HG02623 (cell line): ENCODE measurements at regions not wholly inside any gene's neighbourhood (a gene's known extent, or its start where the extent isn't known, plus 50 kb on each side); places are given as distances from the start of the nearest gene placed in this dataset.
"Not testable (repeated sequence)": the region's sequence is repeated elsewhere in the genome, so short reads cannot be mapped to it uniquely, and the experiment has no call there.

Experiments used
- ATAC-seq: cut with Tn5 transposase; IDR thresholded peaks from one replicate; pipeline ENCODE4 v1.9.1; 2021; ENCODE audit warnings: moderate library complexity; ENCODE audit not compliant: unreplicated experiment

DNA sequence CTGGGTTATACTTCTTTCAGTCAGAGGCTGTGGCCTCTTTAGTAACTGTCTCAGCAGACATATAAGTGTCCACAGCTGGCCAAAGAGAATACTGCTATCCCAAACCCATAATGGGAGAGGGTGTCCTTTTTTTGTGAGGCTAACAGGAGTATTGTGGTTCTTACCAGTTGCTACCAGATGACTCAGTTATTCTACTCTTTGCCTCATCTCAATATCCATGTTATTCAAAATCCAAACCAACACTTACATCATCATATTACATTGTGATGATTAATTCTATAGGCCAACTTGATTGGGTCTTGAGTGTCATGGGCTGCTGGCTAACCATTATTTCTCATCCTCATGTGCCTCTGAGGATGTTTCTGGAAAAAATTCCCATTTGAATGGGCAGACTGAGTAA lies 120.9 kb downstream of the TMEM168 start:
- no peak for ATAC-seq

DNA sequence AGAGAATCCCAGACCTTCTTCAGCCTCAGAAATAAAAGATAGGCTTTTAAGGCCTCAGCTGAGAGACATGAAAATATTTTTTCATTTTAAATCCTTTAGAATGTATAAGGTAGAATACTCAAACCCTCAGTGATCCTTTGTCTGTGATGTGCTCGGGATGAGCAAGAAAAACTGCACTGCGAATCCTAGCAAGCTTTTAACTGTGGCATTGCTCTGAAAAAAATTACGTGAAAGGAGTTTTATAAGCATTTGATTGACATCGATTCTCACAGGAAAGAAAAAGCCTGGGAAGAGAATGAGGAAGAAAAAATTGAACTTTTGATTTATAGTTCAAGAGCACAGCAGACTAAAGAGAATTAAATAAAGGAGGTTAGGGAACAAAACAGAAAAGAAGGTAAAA lies 120.0 kb downstream of the TMEM168 start:
- no peak for ATAC-seq

DNA sequence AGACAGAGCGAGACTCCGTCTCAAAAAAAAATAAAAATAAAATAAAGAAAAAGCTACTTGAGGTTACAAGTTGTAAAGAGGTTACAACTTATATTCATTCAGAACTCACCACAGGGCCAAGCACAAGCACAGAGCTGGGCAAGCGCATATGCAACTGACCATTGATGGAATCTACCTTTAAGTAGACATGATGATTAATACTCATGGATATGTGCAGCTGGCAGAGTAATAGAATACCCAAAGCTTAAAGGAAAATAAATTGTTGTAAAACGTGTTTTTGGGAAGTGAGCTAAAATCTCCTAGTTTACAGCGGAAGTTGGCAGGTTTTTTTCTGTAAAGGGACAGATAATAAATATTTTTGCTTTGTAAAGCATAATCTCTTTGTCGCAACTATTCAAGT lies 111.6 kb downstream of the TMEM168 start:
- no peak for ATAC-seq

- not testable (repeated sequence) for ATAC-seq
Observed at GRCh38 chr7:112689466-112690177, 100.6 kb downstream of the TMEM168 start.

GRCh38 chr7:112692333-112692732 lies 97.9 kb downstream of the TMEM168 start:
- no peak for ATAC-seq

- not testable (repeated sequence) for ATAC-seq
Observed at GRCh38 chr7:112697211-112697610, 93.0 kb downstream of the TMEM168 start.

DNA sequence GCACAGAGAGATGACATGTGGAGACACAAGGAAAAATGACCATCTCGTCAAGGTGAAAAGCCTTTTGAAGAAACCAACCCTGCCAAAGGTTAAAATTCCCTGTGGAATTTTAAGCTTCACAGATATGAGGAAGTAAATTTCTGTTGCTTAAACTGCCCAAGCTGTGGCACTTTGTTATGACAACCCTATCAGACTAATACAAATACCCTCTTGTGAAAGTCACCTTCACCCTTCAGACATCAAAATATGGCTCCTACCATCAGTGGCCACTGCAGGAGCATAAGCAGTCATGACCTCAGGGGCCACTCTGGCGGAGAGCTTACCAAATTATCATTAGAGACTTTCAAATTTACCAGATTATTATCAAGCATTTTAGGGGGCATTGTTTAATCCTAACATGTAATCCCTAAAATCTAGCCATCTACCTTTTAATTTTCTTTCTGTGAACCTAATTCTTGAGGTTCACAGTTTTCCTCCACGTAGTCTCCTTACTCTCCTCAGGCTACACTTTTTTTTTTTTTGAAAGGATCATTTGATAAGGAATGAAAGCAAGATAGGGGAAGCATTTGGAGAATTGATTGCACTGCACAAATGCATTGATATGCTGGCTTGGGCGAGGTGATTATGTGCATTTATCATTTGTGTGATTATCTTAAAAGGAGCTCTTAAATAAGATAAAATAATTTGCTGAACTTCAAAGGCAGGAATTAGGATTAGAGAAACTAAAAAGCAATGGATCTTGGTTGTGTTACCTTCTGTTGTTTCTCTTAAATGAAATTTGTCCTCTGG lies 90.3 kb downstream of the TMEM168 start:
- ATAC-seq, result no peak

DNA sequence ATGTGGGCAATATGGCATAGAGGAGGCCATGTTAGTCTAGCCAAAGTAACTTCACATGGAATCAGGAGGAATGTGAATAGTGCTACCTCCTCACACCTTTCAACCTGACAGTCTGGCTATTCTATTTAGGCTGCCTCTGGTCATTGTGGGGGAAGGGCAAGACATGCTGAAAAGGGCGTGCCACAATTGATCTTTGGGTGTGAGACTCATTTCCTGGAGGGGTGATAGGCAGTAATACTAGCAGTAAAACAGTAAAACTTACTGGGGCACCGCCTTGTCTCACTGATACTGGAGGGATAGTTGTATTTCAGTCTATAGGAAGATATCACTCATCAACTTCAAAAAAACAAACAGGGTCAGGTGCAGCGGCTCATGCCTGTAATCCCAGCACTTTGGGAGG lies 88.7 kb downstream of the TMEM168 start:
- no peak for ATAC-seq

DNA sequence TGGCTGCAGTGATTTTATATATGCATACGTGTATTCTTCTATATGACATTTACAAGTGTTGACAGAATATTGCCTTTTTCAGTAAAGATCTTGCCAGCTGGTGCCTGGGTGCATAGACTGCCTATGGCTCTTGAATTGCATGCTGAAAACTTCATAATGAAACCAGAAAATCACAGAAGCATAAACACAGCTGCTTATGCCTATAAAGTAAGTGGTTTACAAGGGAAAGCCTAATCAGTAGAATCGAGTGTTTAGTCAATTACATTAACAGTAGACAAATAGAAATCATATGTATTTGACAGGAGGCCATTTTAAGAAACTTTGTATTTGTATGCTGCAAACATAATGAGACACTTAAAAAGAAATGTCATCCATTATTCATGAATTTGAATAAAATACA lies 82.5 kb downstream of the TMEM168 start:
- ATAC-seq, result no peak

- no peak for ATAC-seq
Observed at GRCh38 chr7:112708236-112708635, 82.0 kb downstream of the TMEM168 start.
